Transverse colon (tissue), 4 donors: ENCODE measurements at regions not wholly inside any gene's neighbourhood (a gene's known extent, or its start where the extent isn't known, plus 50 kb on each side); places are given as distances from the start of the nearest gene placed in this dataset.

Experiments
- DNase-seq: peaks from one replicate; pipeline ENCODE4 v3.0.0-alpha.2; 2019
- H3K27ac ChIP-seq, 4 donors: fragments of 200-600 bp; sonication (generic); 2 replicates each; pipeline ENCODE4 v1.5.1; 2016 to 2018; ENCODE audit warnings: inconsistent platforms in 4 of 4
- H3K27me3 ChIP-seq: fragments of 200-600 bp; sonication (generic); 2 replicates; pipeline ENCODE4 v1.5.1; 2017; ENCODE audit warnings: inconsistent platforms
- H3K36me3 ChIP-seq, 4 donors: fragments of 200-600 bp; sonication (generic); 2 replicates each; pipeline ENCODE4 v1.5.1; 2017 to 2019; ENCODE audit warnings: inconsistent platforms in 4 of 4
- H3K4me1 ChIP-seq, 4 donors: fragments of 200-600 bp; sonication (generic); 2 replicates each; pipeline ENCODE4 v1.5.1; 2017 to 2020; ENCODE audit warnings: inconsistent platforms in 4 of 4
- H3K4me3 ChIP-seq, 4 donors: fragments of 200-600 bp; sonication (generic); 1 replicate in 1 of 4; 2 replicates in 3 of 4; pipeline versions ENCODE4 v1.5.1 to v1.6.1; 2017 to 2019; ENCODE audit warnings: inconsistent platforms in 4 of 4
- H3K9me3 ChIP-seq, 2 donors: fragments of 200-600 bp; sonication (generic); 2 replicates each; pipeline ENCODE4 v1.5.1; 2017 to 2019; ENCODE audit warnings: inconsistent platforms in 2 of 2
- EP300 ChIP-seq: sonication (generic); formaldehyde crosslinking; IDR thresholded peaks from one replicate; pipeline ENCODE4 v1.6.1; 2017; ENCODE audit warnings: antibody characterized with exemption, low read depth
- POLR2A ChIP-seq: fragments of 450-650 bp; IDR thresholded peaks from one replicate; pipeline ENCODE4 v1.6.1; 2016; ENCODE audit warnings: antibody characterized with exemption, mild to moderate bottlenecking, moderate library complexity
- POLR2AphosphoS5 ChIP-seq, 3 donors: sonication (generic); formaldehyde crosslinking; IDR thresholded peaks; one replicate each; pipeline ENCODE4 v1.6.1; 2016; ENCODE audit warnings: antibody characterized with exemption in 3 of 3
- WGBS, 2 donors: methylation state at CpG; one replicate each; pipeline ENCODE4 v1.1.5; 2018; ENCODE audit warnings: low coverage in 1 of 2; 5-methylcytosine and 5-hydroxymethylcytosine counted together
- in situ Hi-C, 4 donors: fragments of 200-750 bp; cut with MboI; loops; one replicate each; pipeline versions ENCODE4 v1.15.0 to v1.15.1; 2017; ENCODE audit warnings: low sequenced_read_pairs in 3 of 4, low pct_ligation_motif_present in 1 of 4, low pct_unique_long_range_greater_than_20kb in 1 of 4
- intact Hi-C: fragments of 100-400 bp; cut with DNase I; formaldehyde crosslinking; loops from one replicate; pipeline ENCODE4 v1.15.1; 2023; ENCODE audit warnings: low total_unique reads
- TF ChIP-seq, protein P1 (sequence below), 5 experiments: fragments of 200-600 bp in 3 of 5; fragments of 450-650 bp in 2 of 5; sonication (generic) in 3 of 5; IDR thresholded peaks; 1 replicate in 2 of 5; 2 replicates in 3 of 5; pipeline ENCODE4 v1.5.1; 2016 to 2017; ENCODE audit warnings: antibody characterized with exemption in 5 of 5, inconsistent platforms in 3 of 5, mild to moderate bottlenecking in 2 of 5, moderate library complexity in 1 of 5

DNA sequence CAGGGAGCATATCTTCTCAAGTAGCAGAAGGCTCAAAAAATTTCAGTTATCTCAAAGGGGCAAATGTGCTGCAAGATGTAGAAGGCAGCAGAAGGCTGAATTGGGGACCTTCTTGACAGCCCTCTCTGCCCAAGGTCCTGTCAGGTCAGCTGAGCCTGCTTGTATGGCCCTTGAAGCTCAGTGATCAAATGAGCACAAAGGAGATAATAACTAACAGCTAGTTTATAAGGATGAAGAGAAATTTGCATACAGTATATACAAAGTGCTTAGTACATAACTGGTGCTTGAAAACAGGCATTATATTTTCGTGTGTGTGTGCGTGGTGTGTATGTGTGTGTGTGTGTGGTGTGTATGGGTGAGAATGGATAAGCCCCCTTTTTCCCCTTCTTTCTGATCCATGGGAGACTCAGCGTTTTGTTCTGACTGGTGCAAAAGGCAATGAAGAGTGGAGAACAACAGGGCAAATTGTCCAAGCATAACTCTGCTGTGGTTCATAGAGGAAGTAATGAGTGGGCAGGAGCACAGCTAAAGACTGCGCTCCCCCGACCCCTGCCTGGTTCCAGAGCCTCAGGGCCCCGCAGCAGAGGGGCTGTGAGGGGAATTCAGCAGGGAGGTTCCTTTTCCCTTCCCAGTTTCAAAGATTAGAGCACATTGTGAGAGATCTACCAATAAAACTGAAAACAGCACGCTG is 356.8 kb upstream of the NR2F2 start:
- intact Hi-C loops = no loop called here
- H3K4me1 ChIP-seq = no peaks in the 10 kb centered on the region
- WGBS, 2 donors = 55 to 68% methylated on average over 5 to 7 of the region's 7 CpGs

DNA sequence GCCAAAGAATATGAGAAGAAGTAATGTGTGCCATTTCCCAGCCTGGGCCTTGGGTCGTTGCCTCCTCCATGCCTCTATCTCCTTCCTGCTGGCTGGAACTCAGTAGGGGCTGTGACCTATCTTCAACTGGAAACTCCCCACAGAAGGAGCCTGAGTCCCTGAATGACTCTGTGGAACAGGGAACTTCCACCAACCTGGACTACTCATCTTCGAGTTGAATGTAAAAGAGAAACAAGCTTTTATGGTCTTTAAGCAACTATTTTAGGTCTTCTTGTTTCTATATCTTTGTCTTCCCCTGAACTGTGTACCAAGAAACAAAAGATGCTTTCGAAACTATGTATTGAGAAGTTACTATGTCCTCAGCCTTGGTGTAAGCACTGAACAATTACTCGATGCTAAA is 355.3 kb upstream of the NR2F2 start:
- Histone ChIP-seq H3K36me3 (no peaks in the 10 kb centered on the region), H3K27me3 (no peaks in the 10 kb centered on the region), H3K4me3 (no peak overlapping the region), H3K27ac (no peak overlapping the region), H3K9me3 (no peaks in the 10 kb centered on the region), H3K4me1 (no peaks in the 10 kb centered on the region)
- TF ChIP-seq, protein P1, sequence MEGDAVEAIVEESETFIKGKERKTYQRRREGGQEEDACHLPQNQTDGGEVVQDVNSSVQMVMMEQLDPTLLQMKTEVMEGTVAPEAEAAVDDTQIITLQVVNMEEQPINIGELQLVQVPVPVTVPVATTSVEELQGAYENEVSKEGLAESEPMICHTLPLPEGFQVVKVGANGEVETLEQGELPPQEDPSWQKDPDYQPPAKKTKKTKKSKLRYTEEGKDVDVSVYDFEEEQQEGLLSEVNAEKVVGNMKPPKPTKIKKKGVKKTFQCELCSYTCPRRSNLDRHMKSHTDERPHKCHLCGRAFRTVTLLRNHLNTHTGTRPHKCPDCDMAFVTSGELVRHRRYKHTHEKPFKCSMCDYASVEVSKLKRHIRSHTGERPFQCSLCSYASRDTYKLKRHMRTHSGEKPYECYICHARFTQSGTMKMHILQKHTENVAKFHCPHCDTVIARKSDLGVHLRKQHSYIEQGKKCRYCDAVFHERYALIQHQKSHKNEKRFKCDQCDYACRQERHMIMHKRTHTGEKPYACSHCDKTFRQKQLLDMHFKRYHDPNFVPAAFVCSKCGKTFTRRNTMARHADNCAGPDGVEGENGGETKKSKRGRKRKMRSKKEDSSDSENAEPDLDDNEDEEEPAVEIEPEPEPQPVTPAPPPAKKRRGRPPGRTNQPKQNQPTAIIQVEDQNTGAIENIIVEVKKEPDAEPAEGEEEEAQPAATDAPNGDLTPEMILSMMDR (IDR thresholded peaks at IDR 0.05) = no peak
- DNase-seq = no peak
- in situ Hi-C loops (no loop called here), intact Hi-C loops (no loop called here)
- WGBS, 2 donors = 71 to 89% methylated on average over 3 to 4 of the region's 4 CpGs

More for the DNA sequence above, 356.8 kb upstream of the NR2F2 start:
- Histone ChIP-seq H3K9me3 (no peaks in the 10 kb centered on the region), H3K27me3 (no peaks in the 10 kb centered on the region), H3K36me3 (no peaks in the 10 kb centered on the region), H3K4me3 (no peak overlapping the region), H3K27ac (no peak overlapping the region)
- no peak for DNase-seq
- in situ Hi-C loops = no loop called here
- no peak for TF ChIP-seq EP300
- TF ChIP-seq, protein P1 (IDR thresholded peaks at IDR 0.05) = no peak
- TF ChIP-seq POLR2AphosphoS5 (IDR thresholded peaks at IDR 0.05) = no peak

DNA sequence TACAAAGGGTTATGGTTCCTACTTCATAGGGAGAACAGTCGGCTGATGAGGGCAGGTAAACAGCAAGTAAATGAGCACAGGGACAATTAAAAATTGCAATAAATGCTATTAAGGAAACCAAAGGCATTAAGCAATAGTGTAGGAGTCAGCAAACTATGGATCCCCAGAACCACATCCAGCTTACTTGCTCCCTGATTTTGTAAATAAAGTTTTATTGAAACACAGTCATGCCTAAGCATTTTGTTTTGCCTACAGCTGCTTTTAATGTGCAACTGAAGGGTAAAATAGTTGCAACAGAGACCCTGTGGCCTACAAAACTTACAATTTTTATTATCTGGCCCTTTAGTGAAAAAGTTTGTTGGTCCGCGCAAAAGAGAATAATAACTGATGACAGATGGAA is 351.2 kb upstream of the NR2F2 start:
- Histone ChIP-seq H3K27ac (no peak overlapping the region), H3K9me3 (no peaks in the 10 kb centered on the region), H3K4me3 (no peak overlapping the region), H3K36me3 (no peaks in the 10 kb centered on the region), H3K27me3 (no peaks in the 10 kb centered on the region), H3K4me1 (no peaks in the 10 kb centered on the region)
- no peak for DNase-seq
- intact Hi-C loops (no loop called here), in situ Hi-C loops (no loop called here)
- TF ChIP-seq, protein P1 (IDR thresholded peaks at IDR 0.05) = no peak
- TF ChIP-seq POLR2A (no peak), POLR2AphosphoS5 (IDR thresholded peaks at IDR 0.05) (no peak), EP300 (no peak)
- 92 to 97% methylated on average over 3 of the region's 3 CpGs for WGBS, 2 donors

DNA sequence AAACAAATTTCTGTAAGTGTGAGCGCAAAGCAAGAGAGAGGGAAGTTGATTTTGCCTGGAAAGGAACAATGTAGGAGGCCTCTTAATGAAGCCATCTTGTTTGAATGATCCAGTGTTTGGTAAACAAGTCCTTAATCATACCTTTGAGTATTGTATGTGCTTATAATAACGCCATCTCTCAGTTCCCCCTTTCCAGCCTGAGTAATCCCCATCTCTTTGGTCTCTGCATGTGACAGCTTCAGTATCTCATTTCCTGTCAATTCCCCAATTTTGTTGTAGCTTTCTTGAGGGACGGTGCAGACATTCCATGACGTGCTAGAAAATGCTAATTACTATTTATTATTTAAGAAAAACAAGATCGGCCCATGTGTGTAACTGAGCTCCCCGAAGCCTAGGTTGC is 349.3 kb upstream of the NR2F2 start:
- Histone ChIP-seq H3K4me1 (no peaks in the 10 kb centered on the region), H3K27me3 (no peaks in the 10 kb centered on the region), H3K27ac (no peak overlapping the region), H3K9me3 (no peaks in the 10 kb centered on the region), H3K36me3 (no peaks in the 10 kb centered on the region), H3K4me3 (no peak overlapping the region)
- WGBS, 2 donors = 88 to 90% methylated on average over 6 of the region's 6 CpGs
- in situ Hi-C loops (no loop called here), intact Hi-C loops (no loop called here)
- DNase-seq = no peak
- TF ChIP-seq EP300 = no peak
- TF ChIP-seq POLR2A = no peak
- TF ChIP-seq, protein P1 (IDR thresholded peaks at IDR 0.05) = no peak
- TF ChIP-seq POLR2AphosphoS5 (IDR thresholded peaks at IDR 0.05) = no peak
